ENCODE measurements at regions not wholly inside any gene's neighbourhood (a gene's known extent, or its start where the extent isn't known, plus 50 kb on each side); places are given as distances from the start of the nearest gene placed in this dataset.

DNA sequence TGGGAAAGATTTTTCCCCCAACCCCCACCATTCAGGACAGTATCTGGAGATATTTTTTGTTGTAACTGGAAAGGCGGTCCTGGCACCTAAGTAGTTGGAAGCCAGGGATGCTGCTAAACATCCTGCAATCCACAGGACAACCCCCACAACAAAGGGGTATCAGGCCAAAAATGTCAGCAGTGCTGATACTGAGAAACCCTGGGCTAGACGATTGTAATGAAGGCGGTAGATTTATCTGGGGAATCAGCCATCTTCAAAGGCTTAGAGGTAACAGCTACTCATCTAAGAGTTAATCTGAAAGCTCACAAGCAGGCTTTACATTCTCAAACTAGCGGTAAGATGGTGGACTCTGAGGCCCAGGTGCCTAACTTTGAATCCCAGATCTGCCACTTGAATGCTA lies 59.0 kb upstream of the NMUR2 start:
- TF ChIP-seq CTCF (conservative IDR thresholded peaks at IDR 0.05; ENCODE audit: low read depth, low read length) (no peak), EZH2phosphoT487 (IDR thresholded peaks at IDR 0.05; ENCODE audit: borderline replicate concordance, low read length) (no peak), EZH2 (IDR thresholded peaks at IDR 0.05; ENCODE audit: low read length, unreplicated experiment) (no peak)
